Mesodermal cell (in vitro differentiated cells): ENCODE measurements at regions not wholly inside any gene's neighbourhood (a gene's known extent, or its start where the extent isn't known, plus 50 kb on each side); places are given as distances from the start of the nearest gene placed in this dataset.

ENCODE experiments used
- H3K27ac ChIP-seq: 2 replicates; pipeline ENCODE4 v1.7.0; 2013; ENCODE audit warnings: mild to moderate bottlenecking, low read depth, low read length, moderate library complexity; ENCODE audit not compliant: severe bottlenecking
- H3K36me3 ChIP-seq: 2 replicates; pipeline ENCODE4 v1.7.1; 2013; ENCODE audit warnings: mild to moderate bottlenecking, low read length, moderate library complexity; ENCODE audit not compliant: control insufficient read depth, insufficient read depth
- H3K4me1 ChIP-seq: one replicate; pipeline ENCODE4 v1.7.1; 2013; ENCODE audit warnings: mild to moderate bottlenecking, low read length; ENCODE audit not compliant: insufficient read depth, control insufficient read depth, poor library complexity, severe bottlenecking
- H3K4me3 ChIP-seq: 2 replicates; pipeline ENCODE4 v1.7.0; 2013; ENCODE audit warnings: low read length, control low read depth, mild to moderate bottlenecking; ENCODE audit not compliant: insufficient read depth, poor library complexity, severe bottlenecking; ENCODE audit errors: extremely low read depth
- H3K9me3 ChIP-seq: 2 replicates; pipeline ENCODE4 v1.7.1; 2013; ENCODE audit warnings: mild to moderate bottlenecking, low read length, moderate library complexity; ENCODE audit not compliant: control insufficient read depth
- WGBS, 2 experiments: methylation state at CpG; one replicate each; pipeline ENCODE4 v1.1.5; 2013; ENCODE audit warnings: missing lambda C conversion rate in 2 of 2; ENCODE audit not compliant: insufficient coverage in 2 of 2; 5-methylcytosine and 5-hydroxymethylcytosine counted together

DNA sequence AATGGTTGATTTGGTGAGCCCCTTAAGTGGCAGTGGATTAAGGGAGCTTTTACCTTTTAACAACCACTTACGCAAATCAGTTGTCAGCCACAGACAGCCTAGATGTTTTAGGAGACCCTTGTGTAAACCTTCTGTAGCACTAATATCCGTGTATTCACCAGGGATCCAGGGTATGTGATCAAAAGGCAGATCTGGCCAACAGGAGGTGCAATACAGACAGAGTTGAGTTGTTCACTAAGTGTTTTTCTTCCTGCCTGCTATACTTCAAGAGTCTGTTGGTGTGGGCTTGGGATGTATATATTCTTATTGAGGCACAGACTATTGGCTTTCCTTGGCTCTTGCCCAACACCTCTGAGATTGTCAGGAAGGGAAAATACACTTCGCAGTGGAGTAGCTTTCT is 175.1 kb downstream of the FAT3 start:
- H3K9me3 ChIP-seq, result peaks cover 4% of the 10 kb centered on the region
- H3K4me1 ChIP-seq, result no peaks in the 10 kb centered on the region
- H3K27ac ChIP-seq, result no peak overlapping the region
- WGBS, 2 experiments, result 88 to 100% methylated on average over 1 to 2 of the region's 3 CpGs
- no peaks in the 10 kb centered on the region for H3K36me3 ChIP-seq
- H3K4me3 ChIP-seq, result no peak overlapping the region

DNA sequence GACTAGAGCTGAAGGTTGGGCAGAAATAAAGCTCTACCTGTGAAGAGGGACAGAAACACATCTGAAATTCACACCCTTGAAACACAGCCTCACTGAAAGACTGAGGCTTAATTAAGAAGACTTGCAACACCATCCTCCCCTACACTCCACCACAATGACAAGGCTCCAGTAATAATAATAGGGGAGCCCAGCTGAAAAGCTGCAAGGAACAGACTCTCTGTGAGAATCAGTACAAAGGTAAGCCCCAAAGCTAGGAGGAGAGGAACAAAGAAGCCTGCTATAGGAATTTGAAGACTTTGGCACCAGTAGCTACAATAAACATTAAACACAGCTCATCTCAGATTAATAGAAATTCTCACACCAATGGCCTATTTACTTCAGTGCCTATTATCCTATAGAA is 176.9 kb downstream of the FAT3 start:
- no peak overlapping the region for H3K27ac ChIP-seq

DNA sequence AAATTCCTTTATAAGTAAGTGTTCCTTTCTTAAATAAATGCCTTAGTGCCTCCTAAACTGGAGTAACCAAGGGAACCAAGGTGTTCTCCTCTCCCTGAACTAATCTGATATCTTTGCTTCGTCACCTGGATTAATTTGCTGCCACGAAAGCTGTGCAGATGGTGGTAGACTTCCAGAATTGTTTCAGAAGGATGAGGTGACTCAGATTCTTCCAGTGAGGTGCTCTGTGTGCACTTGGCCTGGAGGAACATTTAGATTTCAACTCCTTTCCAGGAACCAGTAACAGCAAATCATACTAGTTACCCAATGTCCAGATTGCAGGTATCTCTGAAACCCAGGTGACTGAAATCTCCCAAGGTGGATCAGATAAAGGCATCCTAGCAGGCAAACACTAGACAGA is 181.9 kb downstream of the FAT3 start:
- WGBS, 2 experiments, result 80 to 100% methylated on average over 1 of the region's 2 CpGs
- H3K4me1 ChIP-seq, result no peaks in the 10 kb centered on the region
- no peaks in the 10 kb centered on the region for H3K36me3 ChIP-seq
- no peak overlapping the region for H3K4me3 ChIP-seq
- no peak overlapping the region for H3K27ac ChIP-seq
- H3K9me3 ChIP-seq, result peaks cover 4% of the 10 kb centered on the region

More for the DNA sequence above, 176.9 kb downstream of the FAT3 start:
- H3K36me3 ChIP-seq, result no peaks in the 10 kb centered on the region
- H3K4me1 ChIP-seq, result no peaks in the 10 kb centered on the region
- H3K9me3 ChIP-seq, result peaks cover 4% of the 10 kb centered on the region
- H3K4me3 ChIP-seq, result no peak overlapping the region

DNA sequence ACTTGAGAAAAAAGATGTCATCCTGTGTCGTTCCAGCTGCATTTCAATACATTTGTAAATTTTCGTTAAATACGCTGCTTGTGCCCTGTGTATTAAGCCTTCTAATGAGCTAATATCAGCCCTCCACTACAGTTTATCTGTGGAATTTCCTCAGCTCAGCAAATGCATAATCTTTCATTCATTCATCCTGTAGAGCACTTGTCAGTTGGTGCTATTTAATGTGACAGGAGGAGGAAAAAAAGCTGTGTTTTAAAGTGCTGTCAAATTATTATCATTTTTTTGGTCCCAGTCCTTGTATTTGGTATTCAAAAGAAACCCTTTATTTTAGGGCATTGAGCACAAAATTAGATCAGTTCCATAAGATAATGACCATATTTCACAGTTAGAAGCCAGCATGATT is 184.7 kb downstream of the FAT3 start:
- no peaks in the 10 kb centered on the region for H3K4me1 ChIP-seq
- H3K9me3 ChIP-seq, result no peaks in the 10 kb centered on the region
- H3K27ac ChIP-seq, result no peak overlapping the region
- 59 to 79% methylated on average over 3 of the region's 3 CpGs for WGBS, 2 experiments
- no peaks in the 10 kb centered on the region for H3K36me3 ChIP-seq
- no peak overlapping the region for H3K4me3 ChIP-seq

DNA sequence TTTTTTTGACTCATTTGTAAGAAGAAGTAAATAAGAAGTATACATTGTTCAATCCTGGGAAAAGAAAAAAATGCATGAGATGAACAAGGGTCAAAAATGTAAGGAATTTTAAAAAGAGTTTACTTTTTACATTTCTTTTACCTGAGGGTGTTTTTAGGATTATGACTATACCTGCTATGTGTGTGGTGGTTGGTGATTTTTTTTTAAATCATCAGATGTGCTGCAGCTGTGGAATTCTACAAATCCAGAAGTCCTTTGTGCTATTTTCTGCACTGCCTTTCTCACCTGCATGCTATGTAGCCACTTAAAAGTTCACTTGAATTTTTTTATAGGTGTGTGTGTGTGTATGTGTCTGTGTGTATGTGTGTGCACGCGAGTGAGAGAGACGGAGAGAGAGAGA is 185.3 kb downstream of the FAT3 start:
- 85 to 100% methylated on average over 3 of the region's 3 CpGs for WGBS, 2 experiments

DNA sequence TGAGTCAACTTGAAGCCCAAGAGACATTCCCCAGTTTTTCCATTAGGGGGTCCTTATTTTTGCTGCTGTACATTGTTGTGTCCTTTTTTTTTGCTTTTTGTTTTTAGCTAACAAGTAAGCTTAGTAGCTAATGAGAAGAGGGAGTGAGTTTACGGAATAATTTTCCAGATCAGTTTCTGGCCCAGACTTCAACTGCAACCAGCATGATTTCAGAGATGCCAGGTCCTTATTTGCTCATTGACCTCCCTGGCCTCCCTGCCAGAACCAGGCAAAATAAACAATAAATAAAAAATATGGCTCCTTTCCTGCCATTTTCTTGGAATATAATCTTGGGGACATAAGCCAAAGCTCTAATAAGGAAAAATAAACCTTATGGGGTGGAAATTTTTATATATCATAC is 185.9 kb downstream of the FAT3 start:
- no peak overlapping the region for H3K27ac ChIP-seq
- no peak overlapping the region for H3K4me3 ChIP-seq
- WGBS, 2 experiments, result 100% methylated on average over 1 of the region's 1 CpG; no CpG with 5 or more reads in 1 of the 2 experiments
- H3K4me1 ChIP-seq, result no peaks in the 10 kb centered on the region
- no peaks in the 10 kb centered on the region for H3K36me3 ChIP-seq
- H3K9me3 ChIP-seq, result no peaks in the 10 kb centered on the region

More for the DNA sequence above, 185.3 kb downstream of the FAT3 start:
- no peaks in the 10 kb centered on the region for H3K9me3 ChIP-seq
- no peak overlapping the region for H3K4me3 ChIP-seq
- H3K36me3 ChIP-seq, result no peaks in the 10 kb centered on the region
- H3K27ac ChIP-seq, result no peak overlapping the region
- H3K4me1 ChIP-seq, result no peaks in the 10 kb centered on the region

DNA sequence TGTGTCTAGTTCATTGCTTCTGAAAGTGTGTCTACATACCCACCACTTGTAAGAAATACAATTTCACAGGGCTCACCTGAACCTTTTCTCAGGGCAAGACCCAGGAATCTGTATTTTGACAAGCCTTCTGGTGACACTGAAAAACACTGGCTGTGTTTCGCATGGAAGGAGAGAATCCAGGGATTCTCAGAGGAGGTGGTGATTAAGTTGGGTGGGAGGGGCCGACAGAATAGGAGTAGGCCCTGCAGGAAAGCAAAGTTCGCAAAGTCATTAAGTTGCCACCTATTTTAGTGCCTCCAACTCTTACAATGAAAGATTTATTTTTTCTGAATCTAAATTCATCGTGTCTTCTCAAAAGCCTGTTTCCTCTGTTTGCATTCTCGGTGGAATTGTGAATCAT is 186.8 kb downstream of the FAT3 start:
- WGBS, 2 experiments, result 53% methylated on average over 2 of the region's 5 CpGs; no CpG with 5 or more reads in 1 of the 2 experiments
- H3K4me3 ChIP-seq, result no peak overlapping the region
- no peaks in the 10 kb centered on the region for H3K36me3 ChIP-seq
- H3K27ac ChIP-seq, result no peak overlapping the region
- H3K9me3 ChIP-seq, result no peaks in the 10 kb centered on the region
- no peaks in the 10 kb centered on the region for H3K4me1 ChIP-seq

DNA sequence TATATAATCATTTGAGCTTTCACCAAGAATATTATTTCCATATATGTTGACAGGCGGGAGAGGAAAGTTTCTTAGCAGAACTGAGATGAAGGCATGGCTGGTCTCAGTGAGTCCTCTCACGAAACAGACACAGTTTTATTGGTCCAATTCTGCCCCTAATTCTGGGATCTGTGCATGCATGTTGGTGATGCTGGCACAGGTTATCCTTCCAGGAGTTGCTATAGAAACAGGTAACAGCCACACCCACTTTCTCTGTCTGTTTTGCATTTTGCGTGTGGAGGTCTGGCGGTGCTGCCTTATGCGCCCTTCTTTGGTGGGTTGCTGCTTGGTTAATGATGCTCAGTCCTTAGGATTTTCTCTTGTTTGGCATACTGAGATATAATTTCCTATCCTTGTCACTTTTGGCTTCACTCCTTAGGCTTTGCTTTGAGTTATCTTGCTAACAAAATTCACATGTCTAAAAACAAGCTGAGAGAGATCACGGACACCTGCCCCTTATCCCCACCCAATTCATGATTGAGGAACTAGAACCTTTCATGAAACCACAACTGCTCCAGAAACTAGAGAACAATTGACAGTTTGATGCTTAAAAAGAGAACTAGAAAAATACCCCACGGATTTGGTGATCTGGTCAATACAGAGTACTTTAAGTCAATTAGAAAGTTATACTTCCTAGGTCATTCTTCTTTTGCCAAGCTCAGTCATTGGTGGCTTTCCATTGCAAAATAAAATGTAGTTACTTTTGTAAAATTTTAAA is 189.3 kb downstream of the FAT3 start:
- Histone ChIP-seq H3K9me3 (no peaks in the 10 kb centered on the region), H3K4me1 (no peaks in the 10 kb centered on the region), H3K27ac (no peak overlapping the region), H3K36me3 (no peaks in the 10 kb centered on the region), H3K4me3 (no peak overlapping the region)
- WGBS, 2 experiments, result 75% methylated on average over 1 of the region's 7 CpGs; no CpG with 5 or more reads in 1 of the 2 experiments

DNA sequence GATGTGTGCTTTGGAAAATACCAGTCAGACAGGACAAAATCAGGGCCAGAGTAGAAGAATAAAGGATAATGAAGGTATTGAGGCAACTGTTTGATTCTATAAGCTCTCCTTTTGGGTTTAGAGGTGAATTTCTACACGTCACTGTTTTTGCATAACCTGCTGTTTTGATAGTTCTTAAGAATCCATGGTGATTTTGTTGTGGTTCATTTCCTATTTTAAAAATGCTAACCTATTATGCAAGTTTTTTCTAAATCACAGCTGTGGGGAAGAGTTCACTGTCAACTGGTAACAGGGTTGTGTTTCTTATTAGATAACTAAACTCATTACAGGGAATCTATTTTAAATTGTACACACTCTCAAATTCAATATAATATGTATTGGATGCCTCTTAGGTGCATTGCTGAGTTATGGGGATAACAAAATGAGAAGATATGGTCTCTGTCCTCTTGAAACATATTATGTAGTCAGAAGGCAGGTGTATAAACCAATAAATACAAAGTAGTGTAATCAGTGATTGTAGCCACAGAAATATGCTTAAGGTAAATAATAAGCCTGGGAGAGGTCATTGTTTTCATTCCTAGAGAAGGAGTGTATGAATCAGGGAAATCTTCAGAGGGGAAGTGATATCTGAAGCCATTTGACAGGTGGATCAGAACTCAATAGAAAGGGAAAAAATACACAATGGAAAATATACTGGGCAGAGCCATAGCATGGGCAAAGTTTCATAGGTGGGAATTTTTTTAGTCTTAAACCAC is 192.5 kb downstream of the FAT3 start:
- no peaks in the 10 kb centered on the region for H3K9me3 ChIP-seq
- H3K4me1 ChIP-seq, result no peaks in the 10 kb centered on the region
- no peak overlapping the region for H3K4me3 ChIP-seq
- no peaks in the 10 kb centered on the region for H3K36me3 ChIP-seq
- no peak overlapping the region for H3K27ac ChIP-seq
- 83% methylated on average over 1 of the region's 1 CpG; no CpG with 5 or more reads in 1 of the 2 experiments for WGBS, 2 experiments

DNA sequence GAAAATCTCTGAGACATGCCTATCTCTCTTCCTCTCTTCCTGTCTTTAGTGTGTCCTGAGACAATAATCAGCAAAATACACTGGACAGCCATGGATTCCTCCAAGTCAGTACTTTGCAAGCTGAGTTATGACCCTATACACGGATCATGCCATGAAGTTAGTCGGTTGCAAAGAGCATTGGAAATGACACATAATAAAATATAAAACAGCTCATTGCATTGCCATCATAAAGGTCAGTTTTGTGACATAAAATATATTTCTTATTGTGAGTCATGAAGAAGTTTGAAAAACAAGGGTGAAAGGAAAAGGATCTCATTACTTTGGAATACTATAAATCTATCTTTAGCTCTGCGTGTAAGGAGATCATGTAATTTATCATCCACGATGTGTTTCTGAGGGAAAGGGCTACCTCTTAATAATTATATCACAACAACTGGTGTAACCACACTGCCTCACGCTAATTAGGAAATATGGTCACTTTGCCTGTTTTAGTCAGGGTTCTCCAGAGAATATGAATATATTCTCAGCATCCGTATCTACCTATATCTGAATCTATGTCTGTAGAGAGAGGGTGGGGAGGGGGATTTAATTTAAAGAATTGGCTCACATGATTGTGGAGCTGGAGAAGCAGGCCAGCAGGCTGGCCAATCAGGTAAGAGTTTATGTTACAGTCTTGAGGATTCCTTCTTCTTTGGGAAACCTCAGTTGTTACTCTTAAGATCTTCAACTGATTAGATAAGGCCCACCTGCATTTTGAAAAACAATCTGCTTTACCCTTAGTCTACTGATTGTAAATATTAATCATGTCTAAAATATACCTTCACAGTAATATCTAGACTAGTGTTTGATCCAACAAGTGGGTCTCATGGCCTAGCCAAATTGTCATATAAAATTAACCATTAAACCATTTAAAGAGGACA is 198.8 kb downstream of the FAT3 start:
- H3K9me3 ChIP-seq, result no peaks in the 10 kb centered on the region
- H3K27ac ChIP-seq, result no peak overlapping the region
- no peak overlapping the region for H3K4me3 ChIP-seq
- WGBS, 2 experiments, result no CpG with 5 or more reads among the region's 6 CpGs
- H3K4me1 ChIP-seq, result no peaks in the 10 kb centered on the region
- H3K36me3 ChIP-seq, result no peaks in the 10 kb centered on the region
